HuH-7 (cell line): ENCODE measurements at regions not wholly inside any gene's neighbourhood (a gene's known extent, or its start where the extent isn't known, plus 50 kb on each side); places are given as distances from the start of the nearest gene placed in this dataset.

Experiments
- DNase-seq: peaks from one replicate; pipeline ENCODE4 v3.0.0; 2011; ENCODE audit warnings: low spot score

DNA sequence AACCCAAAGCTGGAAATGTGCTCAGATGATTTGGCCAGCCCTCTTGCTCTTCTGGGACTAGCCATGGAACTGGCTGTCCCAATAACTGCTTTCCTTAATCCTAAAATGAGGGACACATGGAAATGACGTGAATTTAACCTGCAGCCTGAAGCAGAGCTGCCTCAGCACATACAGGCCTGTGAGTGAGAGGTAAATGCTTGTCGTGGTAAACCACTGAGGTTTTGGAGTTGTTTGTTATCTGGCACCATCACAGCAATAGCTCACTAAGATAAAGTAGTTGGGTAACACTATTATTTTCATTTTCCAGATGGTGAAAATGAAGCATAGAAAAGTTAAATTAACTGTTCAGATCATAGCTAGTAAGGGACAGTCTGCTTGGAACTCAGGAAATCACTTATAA, 333.4 kb upstream of the CHD6 start:
- no peak for DNase-seq

DNA sequence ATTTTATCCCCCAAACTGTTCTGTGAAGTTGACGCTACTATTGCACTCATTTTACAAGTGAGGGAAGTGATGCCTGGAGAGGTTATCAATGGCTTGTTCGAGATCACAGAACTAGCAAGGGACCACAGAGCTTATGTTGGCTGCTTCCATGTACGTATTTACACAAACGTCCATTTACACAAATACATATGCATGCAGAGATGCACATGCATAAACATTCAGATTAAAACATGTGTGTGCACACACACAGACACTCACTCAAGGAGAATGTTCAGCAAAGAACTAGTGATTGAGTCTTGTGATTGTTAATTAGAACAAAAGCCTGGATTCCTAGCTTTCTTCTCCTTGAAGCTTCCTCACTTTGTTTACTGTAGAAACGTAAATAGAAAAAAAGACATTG, 321.5 kb upstream of the CHD6 start:
- DNase-seq: no peak

DNA sequence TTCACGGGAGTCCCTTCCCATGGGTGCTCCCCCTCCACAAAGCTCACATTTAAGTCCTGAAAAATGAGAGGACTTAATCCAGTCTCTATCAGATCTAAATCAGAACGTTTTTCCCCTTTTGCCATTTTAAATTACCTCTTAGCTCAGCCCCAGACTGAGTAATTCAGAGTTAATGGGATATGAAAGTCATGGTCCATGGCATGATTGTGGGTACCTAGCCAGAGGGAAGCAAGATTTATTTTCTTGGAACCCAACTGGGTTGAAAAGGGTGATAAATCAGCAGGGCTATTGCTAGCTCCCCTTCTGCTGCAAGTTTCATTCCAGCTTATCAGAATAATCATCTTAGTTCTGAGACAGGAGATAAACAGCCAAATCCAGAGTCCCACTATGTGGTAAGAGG, 320.2 kb upstream of the CHD6 start:
- no peak for DNase-seq

DNA sequence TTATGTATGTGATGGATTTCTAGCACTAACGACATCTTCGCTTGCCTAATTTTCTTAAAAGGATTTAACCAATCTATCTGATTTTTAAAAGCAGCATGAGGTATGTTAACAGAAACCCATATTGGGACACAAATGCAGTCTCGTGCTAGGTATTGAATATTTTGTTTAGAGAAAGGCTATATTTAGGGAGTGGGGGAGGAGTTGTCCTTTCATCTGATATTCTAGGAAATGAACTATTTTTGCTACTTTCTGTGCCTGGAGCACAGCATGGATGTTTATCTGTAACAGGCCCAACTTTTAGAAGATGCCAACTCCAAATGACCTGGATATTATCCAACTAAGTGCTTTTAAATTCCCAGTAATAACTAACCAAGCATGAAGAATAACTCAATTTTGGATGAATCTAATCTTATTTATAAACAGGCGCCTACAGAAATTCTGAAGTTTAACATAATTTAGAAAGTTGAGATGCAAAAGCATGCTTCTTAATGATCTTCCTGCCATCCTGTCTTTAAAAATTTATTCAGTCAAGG, 317.1 kb upstream of the CHD6 start:
- DNase-seq: no peak

- DNase-seq: no peak
Measured at GRCh38 chr20:41932431-41932830, 314.3 kb upstream of the CHD6 start.

DNA sequence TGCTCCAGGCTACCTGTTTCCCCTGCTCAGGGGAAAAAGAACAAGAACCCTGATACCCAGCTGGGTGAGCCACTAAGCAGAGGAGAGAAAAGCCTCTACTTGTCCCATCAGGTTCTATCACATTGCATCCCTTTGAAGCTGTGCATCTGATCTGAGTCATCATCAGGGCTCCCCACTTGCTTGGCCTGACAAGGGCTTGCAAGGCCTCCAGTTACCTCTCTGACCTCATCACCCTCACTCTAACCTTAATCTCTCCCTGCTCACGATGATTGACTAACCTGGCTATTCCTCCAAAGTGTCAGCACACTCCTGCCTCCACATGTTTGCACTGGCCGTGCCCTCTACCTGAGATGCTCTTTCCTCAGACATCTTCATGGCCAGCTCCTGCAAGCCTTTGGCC, 309.5 kb upstream of the CHD6 start:
- no peak for DNase-seq

DNA sequence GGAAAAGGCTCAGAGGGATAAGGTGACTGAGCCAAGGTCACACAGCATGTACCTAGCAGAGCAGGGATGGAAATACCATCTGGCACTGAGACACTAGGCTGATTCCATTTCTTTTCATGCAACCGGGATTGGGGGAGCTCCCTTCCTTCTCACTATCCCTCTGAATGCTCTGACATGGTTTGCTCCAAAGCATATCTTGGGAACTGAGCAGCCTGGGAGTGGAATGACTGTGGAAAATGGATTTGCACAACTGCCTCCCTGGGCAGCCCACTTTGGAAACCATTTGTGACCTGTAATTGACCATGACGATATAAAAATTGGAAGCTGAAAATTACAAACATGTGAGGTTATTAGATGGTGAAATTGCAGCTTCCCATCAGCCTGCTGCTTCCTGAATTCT, 309.0 kb upstream of the CHD6 start:
- DNase-seq: no peak

DNA sequence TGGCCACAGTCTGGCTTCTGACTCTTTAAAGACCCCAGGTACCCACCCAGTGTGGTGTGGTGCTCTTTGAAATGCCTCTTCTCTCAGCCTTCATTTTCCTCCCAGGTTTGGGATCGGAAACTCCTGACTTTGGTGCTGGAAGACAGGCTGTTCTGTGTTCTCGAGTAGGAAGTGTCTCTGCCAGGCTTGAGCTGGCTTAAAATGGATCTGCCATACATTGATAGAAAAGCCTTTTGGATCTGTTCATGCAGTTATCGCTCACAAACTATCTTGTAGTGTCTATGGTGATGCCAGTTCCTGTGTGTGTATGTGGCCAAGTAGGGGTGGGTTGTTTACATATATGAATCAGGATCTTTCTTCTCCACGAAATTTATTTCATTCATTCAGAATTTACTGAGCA, 307.3 kb upstream of the CHD6 start:
- DNase-seq: no peak

- DNase-seq: no peak
Measured at GRCh38 chr20:41923624-41924023, 305.4 kb upstream of the CHD6 start.

GRCh38 chr20:41913146-41913545, 295.0 kb upstream of the CHD6 start:
- DNase-seq: no peak

GRCh38 chr20:41910558-41910957, 292.4 kb upstream of the CHD6 start:
- no peak for DNase-seq

DNA sequence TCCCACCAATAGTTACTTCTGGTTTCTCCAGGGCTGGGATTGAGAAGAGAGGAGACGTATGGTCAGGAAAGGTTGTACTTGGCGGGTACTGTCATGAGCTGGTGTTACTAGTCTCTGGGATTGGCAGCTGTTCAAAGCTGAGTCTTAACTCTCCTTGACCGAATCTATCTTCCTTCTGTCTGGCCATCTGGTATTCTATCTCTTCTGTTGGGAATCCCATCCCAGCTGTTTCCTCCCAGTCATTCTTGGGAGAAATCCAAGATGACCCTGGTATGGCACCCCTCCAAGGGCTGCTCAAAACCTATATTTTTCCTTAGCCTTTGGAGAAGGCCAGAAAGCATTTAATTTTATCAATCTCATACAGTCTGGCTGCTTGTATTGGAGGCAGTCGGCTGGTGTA, 287.0 kb upstream of the CHD6 start:
- DNase-seq: no peak

GRCh38 chr20:41903586-41903985, 285.4 kb upstream of the CHD6 start:
- no peak for DNase-seq

GRCh38 chr20:41902346-41902745, 284.2 kb upstream of the CHD6 start:
- DNase-seq: no peak

- no peak for DNase-seq
Measured at GRCh38 chr20:41900201-41900691, 282.1 kb upstream of the CHD6 start.

GRCh38 chr20:41897708-41898107, 279.5 kb upstream of the CHD6 start:
- DNase-seq: no peak

DNA sequence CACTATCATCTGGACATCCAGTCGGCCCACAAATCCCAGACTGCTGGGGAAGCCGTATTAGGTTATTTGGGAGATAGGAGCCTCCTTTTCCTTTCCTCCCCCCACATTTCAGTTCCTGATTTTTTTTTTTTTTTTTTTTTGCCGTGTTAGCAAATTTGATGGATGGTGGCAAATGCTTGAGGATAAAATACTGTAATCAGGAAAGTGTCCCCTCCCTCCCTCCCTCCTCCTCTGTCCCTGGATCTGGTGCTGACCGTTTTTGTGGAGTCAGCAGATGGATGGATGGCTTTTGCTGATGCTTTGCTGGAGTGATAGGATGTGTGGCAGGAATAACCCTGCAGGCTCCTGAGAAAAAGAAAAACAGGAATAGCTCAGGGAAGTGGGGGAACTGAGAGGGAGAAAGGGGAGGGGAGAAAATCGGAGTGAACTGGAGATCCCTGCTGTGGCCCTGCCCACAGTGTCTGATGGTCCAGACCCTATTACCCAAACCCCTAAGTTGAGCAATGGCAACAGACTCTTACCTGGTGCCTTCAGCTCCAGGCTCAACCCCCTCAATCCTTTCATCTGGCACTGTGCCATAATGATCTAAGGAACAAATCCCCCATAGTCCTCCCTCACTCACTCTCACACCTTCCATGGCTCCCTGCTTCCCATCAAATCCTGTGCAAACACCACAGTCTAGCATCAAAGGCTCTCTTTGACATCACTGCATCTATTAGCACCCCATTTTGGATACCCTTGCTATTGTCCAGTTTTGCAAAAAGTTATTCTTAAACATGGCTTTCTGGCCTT, 277.3 kb upstream of the CHD6 start:
- no peak for DNase-seq

DNA sequence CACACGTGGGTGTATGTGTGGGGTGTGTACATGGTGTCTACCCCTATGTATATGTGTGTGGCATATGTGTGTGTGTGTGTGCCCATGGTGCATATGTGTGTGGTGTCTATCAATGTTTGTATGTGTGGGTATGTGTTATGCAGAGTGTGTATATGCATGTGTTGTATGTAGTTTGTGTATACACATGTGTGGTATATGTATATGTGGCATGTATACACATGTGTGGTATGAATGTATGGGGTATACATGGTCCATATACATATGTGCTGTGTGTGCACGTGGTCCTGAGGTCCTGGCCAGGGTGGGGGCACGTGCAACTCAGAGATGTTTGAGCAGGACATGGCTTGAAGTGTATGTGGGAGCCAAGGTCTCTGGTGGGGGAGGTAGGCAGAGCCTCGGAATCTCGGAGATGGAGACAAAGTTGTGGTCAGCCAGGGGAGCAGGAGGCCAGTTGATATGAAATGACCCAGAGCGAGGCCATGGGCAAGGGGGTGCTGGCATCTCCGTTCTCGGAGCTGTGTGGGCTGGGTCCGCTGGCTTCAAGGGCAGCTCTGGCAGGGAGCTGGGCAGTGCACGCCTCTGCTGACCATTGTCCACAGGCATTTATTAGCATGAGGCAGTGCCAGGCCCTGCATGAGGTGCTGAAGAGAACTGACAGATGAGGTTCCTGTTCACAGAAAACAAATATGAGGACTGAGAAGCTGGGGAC, 276.2 kb upstream of the CHD6 start:
- DNase-seq: no peak

DNA sequence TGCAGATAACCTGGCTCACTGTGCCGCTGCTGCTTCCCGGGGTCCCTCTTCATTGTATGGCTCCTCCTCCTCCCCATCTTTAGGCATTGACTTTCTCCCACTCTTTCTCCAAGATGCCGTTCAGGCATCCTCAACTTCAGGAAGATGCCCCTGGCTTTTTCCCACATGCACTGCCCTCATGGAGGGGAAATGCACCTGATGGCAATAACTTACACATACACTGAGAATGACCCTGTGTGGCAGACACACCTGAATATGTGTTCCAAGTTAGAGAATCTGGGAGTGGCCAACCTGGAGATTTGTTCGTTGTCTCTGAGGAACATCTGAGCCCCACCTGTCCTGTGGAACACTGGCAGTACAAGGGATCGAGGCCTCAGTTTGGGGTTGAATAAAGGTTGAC, 273.9 kb upstream of the CHD6 start:
- DNase-seq: no peak

- DNase-seq: no peak
Measured at GRCh38 chr20:41889844-41890224, 271.7 kb upstream of the CHD6 start.

DNA sequence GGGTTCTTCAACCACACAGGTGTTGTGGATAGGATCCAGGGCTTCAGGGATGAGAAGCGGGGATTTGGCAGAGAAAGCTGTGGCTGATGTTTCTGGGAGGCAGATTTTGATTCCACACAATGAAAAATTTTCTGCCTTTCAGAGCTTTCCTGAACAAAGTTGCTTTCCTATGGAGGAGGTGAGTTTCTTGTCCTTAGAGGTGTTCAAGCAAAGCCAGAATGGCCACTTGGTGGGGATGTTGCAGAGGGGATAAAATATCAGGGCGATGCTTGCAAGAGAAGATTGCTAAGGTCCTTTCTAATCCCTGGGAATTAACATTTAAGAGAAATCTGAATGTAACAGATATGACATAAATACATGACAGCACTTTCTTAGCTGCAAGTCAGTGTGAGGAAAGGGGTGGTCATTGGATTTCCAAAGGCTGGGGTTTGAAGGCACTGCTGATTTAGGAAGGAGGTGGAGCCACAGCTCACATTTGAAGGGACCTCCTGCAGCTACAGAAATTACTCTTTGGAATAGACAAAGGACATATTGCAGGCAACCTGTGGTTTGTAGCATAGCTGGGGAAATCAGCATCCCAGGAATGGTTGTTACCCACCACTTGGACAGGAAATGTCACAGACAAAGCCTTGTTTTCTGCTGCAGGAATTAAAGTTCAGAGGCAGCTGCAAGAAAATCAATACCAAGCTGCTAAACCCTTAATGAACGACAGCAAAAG, 271.1 kb upstream of the CHD6 start:
- no peak for DNase-seq

GRCh38 chr20:41888434-41888833, 270.3 kb upstream of the CHD6 start:
- DNase-seq: no peak

GRCh38 chr20:41887500-41887899, 269.3 kb upstream of the CHD6 start:
- DNase-seq: no peak
